K562 (cell line): ENCODE measurements at regions not wholly inside any gene's neighbourhood (a gene's known extent, or its start where the extent isn't known, plus 50 kb on each side); places are given as distances from the start of the nearest gene placed in this dataset.

ENCODE experiments used
- ATAC-seq: fragments of 200-7000 bp; cut with Tn5 transposase; 3 replicates; pipeline ENCODE4 v1.9.1; 2020; ENCODE audit warnings: moderate library complexity
- BruUV-seq: library from RNA; stranded (reverse); fragments of 400-500 nt; replicated peaks from 2 replicates; lab custom pipeline; 2021; lab: Mats Ljungman, UMichigan
- CTCF ChIA-PET: fragments of 300-600 bp; formaldehyde crosslinking; extraction: SDS; loops from one replicate; lab custom pipeline; 2021; ENCODE audit warnings: low intra/inter-chr PET ratio; lab: Yijun Ruan, JAX
- POLR2A ChIA-PET: fragments of 300-600, 350-650 bp; sonication (Branson Sonifier 250); formaldehyde crosslinking; extraction: SDS; loops from one replicate; lab custom pipeline; 2021; ENCODE audit warnings: antibody characterized with exemption, inconsistent platforms; lab: Yijun Ruan, JAX
- DNase-seq, 4 experiments: peaks; one replicate each; pipeline versions ENCODE4 v3.0.0 to v3.0.0-alpha.2; 2011 to 2018; ENCODE audit warnings: low spot score in 3 of 4, mixed read lengths in 3 of 4; ENCODE audit errors: extremely low read depth in 1 of 4
- FAIRE-seq: peaks from 2 replicates; lab custom pipeline; 2011; peaks lifted over from hg19 to GRCh38; lab: Jason Lieb, UNC
- H2AFZ ChIP-seq: 2 replicates; pipeline ENCODE4 v1.6.0; 2011; ENCODE audit warnings: low read depth, low read length, control low read depth, inconsistent platforms
- H3K27ac ChIP-seq: fragments of 200-600 bp; 3 replicates; pipeline ENCODE4 v1.8.0; 2011; ENCODE audit warnings: low read depth, mild to moderate bottlenecking, control low read depth, inconsistent platforms, low read length, moderate library complexity, mixed read lengths; ENCODE audit errors: extremely low read depth
- H3K27me3 ChIP-seq, 2 experiments: fragments of 300-600 bp in 1 of 2; 2 replicates in 1 of 2; 3 replicates in 1 of 2; pipeline versions ENCODE4 v1.6.0 to v1.8.0; 2011; ENCODE audit warnings: inconsistent platforms in 2 of 2, low read length in 2 of 2, mild to moderate bottlenecking in 1 of 2, mixed read lengths in 1 of 2, moderate library complexity in 1 of 2; ENCODE audit not compliant: control insufficient read depth in 2 of 2, insufficient read depth in 2 of 2
- H3K36me3 ChIP-seq: fragments of 300-600 bp; 3 replicates; pipeline ENCODE4 v1.8.0; 2011; ENCODE audit warnings: mild to moderate bottlenecking, low read length, inconsistent platforms; ENCODE audit not compliant: control insufficient read depth, insufficient read depth
- H3K4me1 ChIP-seq, 2 experiments: fragments of 200-600 bp in 1 of 2; replicated peaks in 1 of 2; 2 replicates in 1 of 2; 3 replicates in 1 of 2; pipeline versions ENCODE4 v1.5.1 to v1.8.0; 2011; ENCODE audit warnings: inconsistent platforms in 2 of 2, low read length in 2 of 2, mild to moderate bottlenecking in 1 of 2, mixed read lengths in 1 of 2, moderate library complexity in 1 of 2; ENCODE audit not compliant: control insufficient read depth in 2 of 2, insufficient read depth in 2 of 2
- H3K4me2 ChIP-seq: 2 replicates; pipeline ENCODE4 v1.6.1; 2011; ENCODE audit warnings: low read length, control low read depth, inconsistent platforms, mixed read lengths; ENCODE audit not compliant: insufficient read depth
- H3K4me3 ChIP-seq: fragments of 200-600 bp; sonication (generic), shearing (Covaris generic); 2 replicates; pipeline ENCODE4 v1.5.1; 2016; ENCODE audit warnings: control low read depth, inconsistent platforms
- H3K79me2 ChIP-seq: fragments of 200-600 bp; 3 replicates; pipeline ENCODE4 v1.8.0; 2011; ENCODE audit warnings: low read length, inconsistent platforms; ENCODE audit not compliant: control insufficient read depth, insufficient read depth
- H3K9ac ChIP-seq, 2 experiments: 2 replicates each; pipeline versions ENCODE4 v1.6.0 to v1.6.1; 2011; ENCODE audit warnings: low read depth in 2 of 2, low read length in 2 of 2, control low read depth in 1 of 2, inconsistent platforms in 1 of 2, mild to moderate bottlenecking in 1 of 2, mixed read lengths in 1 of 2; ENCODE audit not compliant: insufficient read depth in 1 of 2
- H3K9me1 ChIP-seq: one replicate; pipeline ENCODE4 v1.6.0; 2011; ENCODE audit warnings: inconsistent platforms, mild to moderate bottlenecking, low read length, moderate library complexity; ENCODE audit not compliant: control insufficient read depth, insufficient read depth
- H3K9me3 ChIP-seq: replicated peaks from 2 replicates; pipeline ENCODE4 v1.5.1; 2011; ENCODE audit warnings: low read depth, low read length, inconsistent platforms; ENCODE audit not compliant: control insufficient read depth, insufficient read depth
- H4K20me1 ChIP-seq: replicated peaks from 2 replicates; pipeline ENCODE4 v1.6.1; 2011; ENCODE audit warnings: low read length, inconsistent platforms, mixed read lengths; ENCODE audit not compliant: control insufficient read depth, insufficient read depth
- FOSL1 ChIP-seq: fragments of 200-800 bp; sonication (Bioruptor generic); conservative IDR thresholded peaks from 2 replicates; pipeline ENCODE4 v1.6.1; 2016; ENCODE audit warnings: missing genetic modification characterization, missing compliant biosample characterization
- TAF15 ChIP-seq: fragments of 200-400 bp; formaldehyde crosslinking; IDR thresholded peaks from 2 replicates; pipeline ENCODE4 v1.6.1; 2017; ENCODE audit warnings: mild to moderate bottlenecking, low read depth, low read length, moderate library complexity
- WGBS: fragments of 100-300 bp; shearing (Covaris generic); methylation state at CpG from one replicate; pipeline ENCODE4 v1.1.6; 2016; ENCODE audit warnings: low coverage, mixed read lengths; ENCODE audit not compliant: insufficient coverage; ENCODE audit errors: missing lambda C conversion rate; 5-methylcytosine and 5-hydroxymethylcytosine counted together
- in situ Hi-C: fragments of 300-500 bp; cut with MboI; formaldehyde crosslinking; loops from 4 replicates; pipeline ENCODE4 v1.15.0; 2018; ENCODE audit warnings: inconsistent platforms, mixed read lengths
- intact Hi-C: fragments of 100-400 bp; cut with micrococcal nuclease; formaldehyde crosslinking; loops from 2 replicates; pipeline ENCODE4 v1.14.2; 2022
- TF ChIP-seq, protein P1 (sequence below): fragments of 150-350 bp; IDR thresholded peaks from 2 replicates; pipeline ENCODE4 v1.6.1; 2014; ENCODE audit warnings: low read depth, mild to moderate bottlenecking, low read length, borderline replicate concordance
- TF ChIP-seq, protein P2 (sequence below): sonication (generic); formaldehyde crosslinking; IDR thresholded peaks from 2 replicates; pipeline ENCODE4 v1.8.0; 2022; ENCODE audit warnings: missing genetic modification reagents, mild to moderate bottlenecking, borderline replicate concordance
- TF ChIP-seq, protein P3 (sequence below): fragments of 450-650 bp; formaldehyde crosslinking; IDR thresholded peaks from 2 replicates; pipeline ENCODE4 v1.4.0; 2022; ENCODE audit warnings: missing genetic modification characterization

DNA sequence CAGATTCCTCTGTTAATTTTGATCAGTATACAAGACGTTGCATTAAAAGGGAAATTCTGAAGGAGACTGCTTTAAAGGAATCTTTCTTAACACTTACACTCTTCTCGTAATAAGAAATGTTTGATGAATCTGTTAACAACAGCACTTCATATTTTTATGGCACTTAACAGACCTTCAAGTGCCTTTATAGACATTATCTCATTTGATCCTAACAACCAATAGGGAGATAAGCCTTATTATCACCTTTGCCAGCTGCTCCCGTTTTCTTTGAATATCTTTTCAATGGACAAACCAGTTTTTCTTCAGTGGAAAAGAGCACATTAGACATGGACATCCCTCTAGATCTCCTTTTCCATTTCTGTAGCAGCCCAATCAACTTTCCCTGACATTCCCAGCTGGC, 653.0 kb upstream of the FAM98A start:
- H3K4me2 ChIP-seq = no peak overlapping the region
- H3K9me1 ChIP-seq = no peaks in the 10 kb centered on the region
- no peak for FAIRE-seq
- intact Hi-C loops = no loop called here
- ATAC-seq = no peak
- H3K4me3 ChIP-seq = no peak overlapping the region
- no peaks in the 10 kb centered on the region for H3K79me2 ChIP-seq
- H3K36me3 ChIP-seq = no peaks in the 10 kb centered on the region
- TF ChIP-seq, protein P1, sequence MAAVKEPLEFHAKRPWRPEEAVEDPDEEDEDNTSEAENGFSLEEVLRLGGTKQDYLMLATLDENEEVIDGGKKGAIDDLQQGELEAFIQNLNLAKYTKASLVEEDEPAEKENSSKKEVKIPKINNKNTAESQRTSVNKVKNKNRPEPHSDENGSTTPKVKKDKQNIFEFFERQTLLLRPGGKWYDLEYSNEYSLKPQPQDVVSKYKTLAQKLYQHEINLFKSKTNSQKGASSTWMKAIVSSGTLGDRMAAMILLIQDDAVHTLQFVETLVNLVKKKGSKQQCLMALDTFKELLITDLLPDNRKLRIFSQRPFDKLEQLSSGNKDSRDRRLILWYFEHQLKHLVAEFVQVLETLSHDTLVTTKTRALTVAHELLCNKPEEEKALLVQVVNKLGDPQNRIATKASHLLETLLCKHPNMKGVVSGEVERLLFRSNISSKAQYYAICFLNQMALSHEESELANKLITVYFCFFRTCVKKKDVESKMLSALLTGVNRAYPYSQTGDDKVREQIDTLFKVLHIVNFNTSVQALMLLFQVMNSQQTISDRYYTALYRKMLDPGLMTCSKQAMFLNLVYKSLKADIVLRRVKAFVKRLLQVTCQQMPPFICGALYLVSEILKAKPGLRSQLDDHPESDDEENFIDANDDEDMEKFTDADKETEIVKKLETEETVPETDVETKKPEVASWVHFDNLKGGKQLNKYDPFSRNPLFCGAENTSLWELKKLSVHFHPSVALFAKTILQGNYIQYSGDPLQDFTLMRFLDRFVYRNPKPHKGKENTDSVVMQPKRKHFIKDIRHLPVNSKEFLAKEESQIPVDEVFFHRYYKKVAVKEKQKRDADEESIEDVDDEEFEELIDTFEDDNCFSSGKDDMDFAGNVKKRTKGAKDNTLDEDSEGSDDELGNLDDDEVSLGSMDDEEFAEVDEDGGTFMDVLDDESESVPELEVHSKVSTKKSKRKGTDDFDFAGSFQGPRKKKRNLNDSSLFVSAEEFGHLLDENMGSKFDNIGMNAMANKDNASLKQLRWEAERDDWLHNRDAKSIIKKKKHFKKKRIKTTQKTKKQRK = no peak
- no peak for TF ChIP-seq FOSL1 (tag)
- TF ChIP-seq TAF15 = no peak
- TF ChIP-seq, protein P2, sequence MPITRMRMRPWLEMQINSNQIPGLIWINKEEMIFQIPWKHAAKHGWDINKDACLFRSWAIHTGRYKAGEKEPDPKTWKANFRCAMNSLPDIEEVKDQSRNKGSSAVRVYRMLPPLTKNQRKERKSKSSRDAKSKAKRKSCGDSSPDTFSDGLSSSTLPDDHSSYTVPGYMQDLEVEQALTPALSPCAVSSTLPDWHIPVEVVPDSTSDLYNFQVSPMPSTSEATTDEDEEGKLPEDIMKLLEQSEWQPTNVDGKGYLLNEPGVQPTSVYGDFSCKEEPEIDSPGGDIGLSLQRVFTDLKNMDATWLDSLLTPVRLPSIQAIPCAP (CRISPR knock-in tag) = no peak
- TF ChIP-seq, protein P3, sequence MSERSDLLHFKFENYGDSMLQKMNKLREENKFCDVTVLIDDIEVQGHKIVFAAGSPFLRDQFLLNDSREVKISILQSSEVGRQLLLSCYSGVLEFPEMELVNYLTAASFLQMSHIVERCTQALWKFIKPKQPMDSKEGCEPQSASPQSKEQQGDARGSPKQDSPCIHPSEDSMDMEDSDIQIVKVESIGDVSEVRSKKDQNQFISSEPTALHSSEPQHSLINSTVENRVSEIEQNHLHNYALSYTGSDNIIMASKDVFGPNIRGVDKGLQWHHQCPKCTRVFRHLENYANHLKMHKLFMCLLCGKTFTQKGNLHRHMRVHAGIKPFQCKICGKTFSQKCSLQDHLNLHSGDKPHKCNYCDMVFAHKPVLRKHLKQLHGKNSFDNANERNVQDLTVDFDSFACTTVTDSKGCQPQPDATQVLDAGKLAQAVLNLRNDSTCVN (CRISPR knock-in tag) = no peak
- TF ChIP-seq, all 486 proteins: peak for 0
- BruUV-seq = no TSS peak
- H3K9me3 ChIP-seq = no peaks in the 10 kb centered on the region
- no peak overlapping the region for H3K9ac ChIP-seq
- in situ Hi-C loops = no loop called here
- ChIA-PET CTCF (no interaction called here), POLR2A (no interaction called here)
- WGBS = 0% methylated on average over 3 of the region's 3 CpGs
- H3K27ac ChIP-seq = no peak overlapping the region
- no peaks in the 10 kb centered on the region for H3K27me3 ChIP-seq
- DNase-seq = no peak
- no peaks in the 10 kb centered on the region for H4K20me1 ChIP-seq
- H3K4me1 ChIP-seq = no peaks in the 10 kb centered on the region
- H2AFZ ChIP-seq = no peak overlapping the region
